ENCODE measurements at regions not wholly inside any gene's neighbourhood (a gene's known extent, or its start where the extent isn't known, plus 50 kb on each side); places are given as distances from the start of the nearest gene placed in this dataset.
A peak's percentile ranks its signal among the peaks of the same experiment; 100 is the strongest.

DNA sequence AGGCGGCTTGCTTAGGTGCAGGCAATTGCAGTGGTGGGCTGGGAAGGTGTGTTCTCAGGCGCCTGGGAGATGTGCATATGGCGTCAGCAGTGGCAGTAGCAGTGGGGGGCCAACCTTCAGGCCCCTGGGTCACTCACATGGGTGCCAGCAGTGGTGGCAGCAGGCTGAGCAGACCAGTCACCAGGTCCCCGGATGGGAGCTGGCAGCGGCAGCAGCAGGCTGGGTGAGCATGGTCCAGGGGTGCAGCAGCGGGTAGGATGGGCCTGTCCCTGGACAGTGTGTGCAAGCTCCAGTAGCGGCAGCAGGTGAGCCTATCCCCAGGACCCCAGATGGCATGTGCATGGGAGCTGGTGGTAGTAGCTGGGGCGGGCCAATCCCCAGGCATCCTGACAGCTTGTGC, 108.5 kb upstream of the TMEM260 start:
- H3K4me3 ChIP-seq (ENCODE audit: low read length in 3 of 3): no peak overlapping the region
- peaks cover 0 to 2% (median 0%) of the 10 kb centered on the region in 3 donors for H3K9me3 ChIP-seq (ENCODE audit: control insufficient read depth in 2 of 3, insufficient read depth in 1 of 3, low read length in 3 of 3)
- H3K27me3 ChIP-seq (ENCODE audit: control insufficient read depth, insufficient read depth, low read length): no peaks in the 10 kb centered on the region
- no peak for DNase-seq
- no peak overlapping the region for H3K9ac ChIP-seq (ENCODE audit: low read length in 3 of 3)
- H3K36me3 ChIP-seq (ENCODE audit: control insufficient read depth in 2 of 3, insufficient read depth in 3 of 3, low read length in 3 of 3): no peaks in the 10 kb centered on the region
- no peaks in the 10 kb centered on the region for H3K4me1 ChIP-seq (ENCODE audit: control insufficient read depth in 2 of 3, insufficient read depth in 2 of 3, low read depth in 1 of 3, low read length in 3 of 3)
- H3K27ac ChIP-seq (ENCODE audit: low read depth in 2 of 2, low read length in 2 of 2): no peak overlapping the region
- TF ChIP-seq, protein P1, sequence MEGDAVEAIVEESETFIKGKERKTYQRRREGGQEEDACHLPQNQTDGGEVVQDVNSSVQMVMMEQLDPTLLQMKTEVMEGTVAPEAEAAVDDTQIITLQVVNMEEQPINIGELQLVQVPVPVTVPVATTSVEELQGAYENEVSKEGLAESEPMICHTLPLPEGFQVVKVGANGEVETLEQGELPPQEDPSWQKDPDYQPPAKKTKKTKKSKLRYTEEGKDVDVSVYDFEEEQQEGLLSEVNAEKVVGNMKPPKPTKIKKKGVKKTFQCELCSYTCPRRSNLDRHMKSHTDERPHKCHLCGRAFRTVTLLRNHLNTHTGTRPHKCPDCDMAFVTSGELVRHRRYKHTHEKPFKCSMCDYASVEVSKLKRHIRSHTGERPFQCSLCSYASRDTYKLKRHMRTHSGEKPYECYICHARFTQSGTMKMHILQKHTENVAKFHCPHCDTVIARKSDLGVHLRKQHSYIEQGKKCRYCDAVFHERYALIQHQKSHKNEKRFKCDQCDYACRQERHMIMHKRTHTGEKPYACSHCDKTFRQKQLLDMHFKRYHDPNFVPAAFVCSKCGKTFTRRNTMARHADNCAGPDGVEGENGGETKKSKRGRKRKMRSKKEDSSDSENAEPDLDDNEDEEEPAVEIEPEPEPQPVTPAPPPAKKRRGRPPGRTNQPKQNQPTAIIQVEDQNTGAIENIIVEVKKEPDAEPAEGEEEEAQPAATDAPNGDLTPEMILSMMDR (IDR thresholded peaks at IDR 0.05; ENCODE audit: borderline replicate concordance, extremely low read depth, insufficient read depth): no peak
- FAIRE-seq: no peak
- intact Hi-C loops (cut with DNase I): loop anchor here (10.0 kb wide), 1 partner anchor 766 kb away; no protein-coding TSS in a partner anchor

DNA sequence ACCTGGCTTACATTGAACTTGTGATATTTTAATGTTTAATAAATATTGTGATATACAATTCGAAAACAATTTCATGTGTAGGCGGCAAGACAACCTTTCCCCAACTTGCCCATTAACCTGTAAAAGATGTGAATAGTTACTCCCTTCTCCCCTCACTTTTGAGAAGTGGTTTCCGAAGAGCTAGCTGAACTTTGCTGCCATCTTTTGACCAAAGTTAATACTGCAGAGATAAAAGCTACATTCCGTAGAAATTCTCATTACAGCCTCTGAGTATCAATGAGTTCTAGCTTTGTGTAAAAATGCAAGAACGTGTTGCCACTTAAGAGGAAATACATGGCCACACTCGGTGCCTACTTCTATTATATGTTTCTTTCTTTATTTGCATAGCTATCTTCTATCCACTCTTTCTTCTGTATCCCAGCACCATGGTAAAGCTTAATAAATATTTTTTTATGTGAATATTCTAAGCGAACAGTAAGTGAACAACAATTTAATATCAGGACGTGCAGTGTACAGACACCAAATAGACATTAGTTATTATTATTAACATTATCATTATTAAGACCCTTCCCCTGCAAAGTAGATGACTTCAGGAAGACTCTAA, 105.1 kb upstream of the TMEM260 start:
- H3K4me1 ChIP-seq (ENCODE audit: control insufficient read depth in 2 of 3, insufficient read depth in 2 of 3, low read depth in 1 of 3, low read length in 3 of 3): no peaks in the 10 kb centered on the region
- H3K9me3 ChIP-seq (ENCODE audit: control insufficient read depth in 2 of 3, insufficient read depth in 1 of 3, low read length in 3 of 3): no peaks in the 10 kb centered on the region
- H3K36me3 ChIP-seq (ENCODE audit: control insufficient read depth in 2 of 3, insufficient read depth in 3 of 3, low read length in 3 of 3): no peaks in the 10 kb centered on the region
- TF ChIP-seq, protein P1 (IDR thresholded peaks at IDR 0.05; ENCODE audit: borderline replicate concordance, extremely low read depth, insufficient read depth): peak; percentile 81
- H3K27me3 ChIP-seq (ENCODE audit: control insufficient read depth, insufficient read depth, low read length): no peaks in the 10 kb centered on the region
- H3K9ac ChIP-seq (ENCODE audit: low read length in 3 of 3): no peak overlapping the region
- DNase-seq (peak in 2 of 5 donors; percentile 65 to 75), FAIRE-seq (peak; percentile 84)
- H3K4me3 ChIP-seq (ENCODE audit: low read length in 3 of 3): no peak overlapping the region
- intact Hi-C loops (cut with DNase I): loop anchor here (10.0 kb wide), 1 partner anchor 770 kb away; no protein-coding TSS in a partner anchor
- no peak overlapping the region for H3K27ac ChIP-seq (ENCODE audit: low read depth in 2 of 2, low read length in 2 of 2)

DNA sequence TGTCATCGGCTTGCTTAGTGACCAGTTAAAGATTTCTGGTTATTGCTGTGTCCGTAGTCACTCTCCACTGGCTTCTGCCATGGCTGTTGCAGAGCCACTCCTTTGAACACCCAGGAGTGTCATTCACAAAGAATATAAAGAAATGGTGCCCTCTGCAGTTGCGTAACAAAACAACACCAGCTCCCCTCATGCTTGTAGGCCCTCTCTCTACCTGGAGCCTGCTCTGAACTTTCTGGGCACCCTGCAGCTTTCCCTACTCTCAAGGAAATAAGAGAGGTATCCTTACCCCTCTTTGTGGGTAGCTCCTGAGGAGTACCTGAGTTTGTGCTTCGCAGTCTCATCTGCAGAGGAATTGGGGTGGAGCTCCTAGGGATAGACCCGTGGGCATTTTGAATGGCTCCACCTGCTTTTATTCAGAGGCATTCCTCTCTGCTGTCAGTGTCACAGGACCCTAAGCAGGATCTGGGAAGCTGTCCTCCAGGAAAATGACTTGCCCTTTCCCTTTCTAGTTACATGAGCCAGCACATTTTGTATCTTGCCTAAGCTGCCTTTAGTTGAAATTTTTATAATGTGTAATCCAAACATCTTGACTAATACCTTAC, 97.2 kb upstream of the TMEM260 start:
- Histone ChIP-seq H3K27ac (ENCODE audit: low read depth in 2 of 2, low read length in 2 of 2) (no peak overlapping the region), H3K9ac (ENCODE audit: low read length in 3 of 3) (no peak overlapping the region), H3K9me3 (ENCODE audit: control insufficient read depth in 2 of 3, insufficient read depth in 1 of 3, low read length in 3 of 3) (no peaks in the 10 kb centered on the region), H3K4me1 (ENCODE audit: control insufficient read depth in 2 of 3, insufficient read depth in 2 of 3, low read depth in 1 of 3, low read length in 3 of 3) (no peaks in the 10 kb centered on the region), H3K36me3 (ENCODE audit: control insufficient read depth in 2 of 3, insufficient read depth in 3 of 3, low read length in 3 of 3) (no peaks in the 10 kb centered on the region), H3K4me3 (ENCODE audit: low read length in 3 of 3) (no peak overlapping the region), H3K27me3 (ENCODE audit: control insufficient read depth, insufficient read depth, low read length) (no peaks in the 10 kb centered on the region)
- TF ChIP-seq, protein P1 (IDR thresholded peaks at IDR 0.05; ENCODE audit: borderline replicate concordance, extremely low read depth, insufficient read depth): no peak
- DNase-seq (peak in 3 of 5 donors; percentile 18 to 49 (median 35)), FAIRE-seq (no peak)
- intact Hi-C loops (cut with DNase I): no loop called here
